ENCODE measurements at regions not wholly inside any gene's neighbourhood (a gene's known extent, or its start where the extent isn't known, plus 50 kb on each side); places are given as distances from the start of the nearest gene placed in this dataset.

- TF ChIP-seq CHD7 (IDR thresholded peaks at IDR 0.05; ENCODE audit: insufficient replicate concordance, low read length), result no peak
- no peak for TF ChIP-seq CTBP2 (IDR thresholded peaks at IDR 0.05; ENCODE audit: borderline replicate concordance, insufficient read depth, insufficient read length, low read length)
- TF ChIP-seq USF2 (IDR thresholded peaks at IDR 0.05; ENCODE audit: low read length), result no peak
- no peak for TF ChIP-seq TCF12 (IDR thresholded peaks at IDR 0.05; ENCODE audit: low read depth, low read length)
- no peak for TF ChIP-seq POLR2AphosphoS5 (IDR thresholded peaks at IDR 0.05; ENCODE audit: low read depth, low read length)
- TF ChIP-seq TAF1 (IDR thresholded peaks at IDR 0.05; ENCODE audit: low read depth, low read length), result no peak
- TF ChIP-seq PHF8 (conservative IDR thresholded peaks at IDR 0.05; ENCODE audit: low read depth, low read length), result no peak
- TF ChIP-seq CBX8 (IDR thresholded peaks at IDR 0.05; ENCODE audit: borderline replicate concordance, low read depth, low read length), result no peak
- no peak for TF ChIP-seq SUZ12 (IDR thresholded peaks at IDR 0.05; ENCODE audit: low read length)
- no peak for TF ChIP-seq POLR2A (IDR thresholded peaks at IDR 0.05; ENCODE audit: control extremely low read depth in 1 of 2, low read depth in 2 of 2, low read length in 2 of 2)
- TF ChIP-seq MAX (IDR thresholded peaks at IDR 0.05), result no peak
- TF ChIP-seq KDM5A (IDR thresholded peaks at IDR 0.05; ENCODE audit: low read length), result no peak
These were observed 505.8 kb upstream of the GHITM start (continued) for GRCh38 chr10:83633547-83633946.
